HG03469 (cell line): ENCODE measurements at regions not wholly inside any gene's neighbourhood (a gene's known extent, or its start where the extent isn't known, plus 50 kb on each side); places are given as distances from the start of the nearest gene placed in this dataset.
"Not testable (repeated sequence)": the region's sequence is repeated elsewhere in the genome, so short reads cannot be mapped to it uniquely, and the experiment has no call there.

Experiments
- ATAC-seq: cut with Tn5 transposase; IDR thresholded peaks from one replicate; pipeline ENCODE4 v1.9.1; 2021; ENCODE audit warnings: mild to moderate bottlenecking, moderate library complexity, moderate number of reproducible peaks; ENCODE audit not compliant: unreplicated experiment

DNA sequence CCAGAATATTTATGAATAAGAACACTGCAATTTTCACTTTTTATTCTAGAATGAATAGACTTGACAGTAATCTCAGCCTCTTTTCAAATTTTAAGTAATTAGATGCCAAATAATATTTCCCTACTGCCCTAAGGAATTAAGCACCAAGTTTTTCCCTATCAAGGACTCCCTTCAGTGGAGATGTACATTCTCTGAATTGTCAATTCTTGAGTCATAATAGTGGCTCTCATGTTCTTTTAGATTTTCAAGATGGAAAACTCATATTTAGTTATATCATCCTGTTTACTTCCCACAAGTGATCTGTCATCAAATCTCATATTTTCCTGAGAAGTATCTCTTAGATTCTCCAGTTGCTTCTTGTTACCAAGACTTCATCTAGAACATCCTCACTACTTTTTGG lies 1248.9 kb upstream of the CHAC2 start:
- no peak for ATAC-seq

DNA sequence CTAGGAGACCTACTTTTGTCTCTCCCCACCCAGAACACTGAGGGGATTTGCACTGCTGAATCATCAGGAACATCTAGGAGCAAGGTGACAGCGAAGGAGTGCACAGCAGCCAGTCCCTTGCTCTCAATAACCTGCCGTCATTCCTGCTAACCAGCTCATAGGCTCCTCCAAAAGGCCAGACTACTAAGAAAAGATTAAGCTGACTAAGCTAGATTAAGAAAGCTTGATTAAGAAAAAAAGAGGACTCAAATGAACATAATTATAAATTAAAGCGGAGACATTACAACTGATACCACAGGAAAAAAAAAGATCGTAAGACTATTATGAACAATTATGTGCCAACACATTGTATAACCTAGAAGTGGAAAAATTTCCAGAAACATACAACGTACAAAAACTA lies 1254.8 kb upstream of the CHAC2 start:
- ATAC-seq, result no peak

DNA sequence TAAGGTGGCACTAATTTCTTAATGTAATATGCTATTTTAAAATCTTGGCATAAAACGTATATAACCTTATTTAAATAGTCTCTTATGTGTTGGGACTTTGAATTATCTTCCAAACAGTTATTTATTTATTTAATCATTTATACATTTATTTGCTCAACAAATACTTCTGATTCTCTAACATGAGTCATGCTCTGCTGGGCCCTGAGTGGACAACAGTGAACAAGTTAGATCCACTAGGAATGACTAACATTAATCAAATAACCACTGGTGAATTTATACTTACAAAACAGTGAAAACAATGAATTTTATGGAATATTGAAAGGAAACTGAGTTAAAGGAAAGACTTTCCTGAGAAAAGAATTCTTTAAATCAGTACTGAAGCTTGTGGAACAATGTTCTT lies 1257.2 kb upstream of the CHAC2 start:
- no peak for ATAC-seq

DNA sequence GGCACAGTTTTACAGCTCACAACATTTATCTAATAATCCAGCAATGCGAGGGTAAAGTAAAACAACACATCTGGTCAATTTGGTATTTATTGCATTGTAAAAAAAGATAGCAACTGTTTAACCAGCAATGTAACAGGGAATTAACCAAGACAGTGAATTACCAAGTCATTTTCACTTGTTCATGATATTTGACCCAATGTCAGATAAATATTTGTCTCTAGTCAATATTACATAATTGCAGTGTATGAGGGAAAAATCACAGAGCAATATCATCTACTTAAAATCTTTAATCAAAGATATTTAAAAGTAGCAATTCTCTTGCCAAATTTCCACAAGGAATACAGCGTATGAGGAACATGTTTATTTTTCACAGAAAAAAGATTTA lies 1265.1 kb upstream of the CHAC2 start:
- ATAC-seq, result no peak

DNA sequence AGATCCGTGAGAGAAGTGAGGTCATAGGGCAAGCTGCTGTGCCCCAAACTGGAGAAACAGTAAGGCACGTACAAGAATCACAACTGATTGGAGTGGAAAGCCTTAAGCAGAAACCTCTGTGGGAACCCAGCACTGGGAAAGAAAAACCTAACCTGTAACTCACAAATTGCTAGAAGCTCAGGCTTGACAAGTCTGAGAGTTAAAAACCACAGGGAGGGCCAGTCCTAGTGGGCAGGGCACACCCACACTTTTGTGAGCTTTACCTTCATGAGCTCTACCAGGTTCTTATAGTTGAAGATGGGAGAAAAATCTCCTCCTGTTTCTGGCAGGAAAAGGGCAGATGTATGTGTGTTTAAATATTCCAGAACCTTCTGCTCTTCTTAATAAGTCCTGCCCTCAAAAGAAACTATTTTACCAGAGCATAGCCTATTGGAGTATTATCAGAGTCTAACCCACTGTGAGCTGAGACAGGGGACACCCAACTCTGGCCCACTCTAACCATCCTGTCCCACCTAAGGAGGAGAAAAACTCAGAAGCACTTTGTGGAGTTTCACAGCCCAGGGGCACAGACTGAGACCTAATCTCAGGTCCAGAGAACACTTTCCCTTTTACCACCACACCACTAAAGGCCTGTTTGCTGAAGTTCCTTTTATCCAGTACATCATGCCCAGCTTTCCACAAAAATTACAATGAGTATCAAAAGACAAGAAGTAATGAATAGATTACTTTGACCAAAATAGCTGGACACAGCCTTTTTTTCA lies 1265.7 kb upstream of the CHAC2 start:
- ATAC-seq, result no peak

DNA sequence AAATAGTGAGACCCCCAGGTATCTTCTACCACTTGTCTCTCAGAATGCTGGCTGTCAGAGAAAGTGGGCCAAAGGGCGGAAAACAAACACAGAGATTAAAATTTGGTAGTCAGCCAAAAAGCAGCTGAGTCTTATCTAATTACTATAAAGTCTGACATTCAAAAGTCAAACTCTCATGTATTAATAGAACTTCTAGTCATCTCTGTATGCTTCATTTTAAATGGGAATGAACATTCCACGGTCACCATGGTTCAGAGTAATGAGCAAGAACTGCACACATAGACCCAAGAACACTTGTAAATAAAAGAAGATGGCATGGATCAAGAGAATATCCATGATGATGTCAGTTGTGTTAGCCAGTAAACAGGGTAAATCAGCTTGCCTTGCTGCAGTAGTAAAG lies 1267.0 kb upstream of the CHAC2 start:
- ATAC-seq, result no peak

DNA sequence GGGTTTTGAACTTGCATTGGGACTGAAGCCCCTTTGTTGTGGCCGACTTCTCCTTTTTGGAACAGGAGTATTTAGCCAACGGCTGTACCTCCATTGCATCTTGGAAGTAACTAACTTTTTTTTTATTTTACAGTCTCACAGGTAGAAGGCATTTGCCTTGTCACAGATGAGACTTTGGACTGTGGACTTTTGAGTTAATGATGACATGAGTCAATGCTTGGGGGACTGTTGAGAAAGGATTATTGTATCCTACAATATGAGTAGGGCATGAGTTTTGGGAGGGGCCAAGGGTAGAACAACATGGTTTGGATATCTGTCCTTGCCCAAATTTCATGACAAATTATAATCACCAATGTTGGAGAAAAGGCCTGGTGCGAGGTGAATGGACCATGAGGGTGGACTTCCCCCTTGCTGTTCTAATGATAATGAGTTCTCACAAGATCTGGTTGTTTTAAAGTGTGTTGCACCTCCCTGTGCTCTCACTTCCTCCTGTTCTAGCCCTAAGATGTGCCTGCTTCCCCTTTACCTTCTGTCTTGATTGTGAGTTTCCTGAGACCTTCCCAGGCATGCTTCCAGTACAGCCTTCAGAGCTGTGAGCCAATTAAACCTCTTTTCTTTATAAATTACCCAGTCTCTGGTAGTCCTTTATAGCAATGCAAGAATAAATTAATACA lies 1269.4 kb upstream of the CHAC2 start:
- no peak for ATAC-seq

DNA sequence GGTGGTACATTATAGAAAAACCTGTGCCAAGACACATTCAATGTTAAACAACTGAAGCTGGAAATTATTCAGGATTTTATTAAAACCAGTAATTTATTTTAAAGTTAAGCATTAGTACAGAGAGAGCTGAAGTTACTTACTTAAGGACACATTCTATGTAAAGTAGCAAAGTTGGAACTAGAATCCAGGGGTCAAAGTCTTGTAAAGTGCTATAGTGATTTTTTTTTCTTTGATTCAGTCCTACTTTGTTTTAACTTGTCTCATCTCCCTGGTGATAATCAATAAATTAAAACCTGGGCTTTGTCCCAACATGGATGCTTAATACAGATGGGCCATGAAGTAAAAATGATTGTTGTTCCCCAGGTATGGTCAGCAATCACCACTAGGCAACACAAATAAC lies 1271.8 kb upstream of the CHAC2 start:
- ATAC-seq, result no peak

DNA sequence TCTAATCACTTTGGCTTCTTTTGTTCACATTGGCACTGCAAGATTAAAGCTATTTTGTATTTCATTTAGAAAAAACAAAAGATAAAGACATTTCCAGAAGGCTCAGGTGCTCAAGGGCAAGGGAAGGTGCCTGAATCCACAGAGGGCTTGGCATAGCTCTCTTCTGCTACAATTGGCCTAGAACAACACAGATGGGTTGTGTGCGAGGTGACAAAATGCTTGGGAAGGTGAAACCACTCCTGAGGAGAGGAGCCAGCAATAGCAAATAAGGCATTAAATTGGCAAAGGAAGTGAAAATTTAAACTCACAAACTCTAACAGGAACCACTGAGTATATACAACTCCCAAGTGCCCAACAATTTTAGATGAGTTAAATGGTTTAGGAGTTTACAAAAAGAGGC lies 1290.4 kb upstream of the CHAC2 start:
- no peak for ATAC-seq

DNA sequence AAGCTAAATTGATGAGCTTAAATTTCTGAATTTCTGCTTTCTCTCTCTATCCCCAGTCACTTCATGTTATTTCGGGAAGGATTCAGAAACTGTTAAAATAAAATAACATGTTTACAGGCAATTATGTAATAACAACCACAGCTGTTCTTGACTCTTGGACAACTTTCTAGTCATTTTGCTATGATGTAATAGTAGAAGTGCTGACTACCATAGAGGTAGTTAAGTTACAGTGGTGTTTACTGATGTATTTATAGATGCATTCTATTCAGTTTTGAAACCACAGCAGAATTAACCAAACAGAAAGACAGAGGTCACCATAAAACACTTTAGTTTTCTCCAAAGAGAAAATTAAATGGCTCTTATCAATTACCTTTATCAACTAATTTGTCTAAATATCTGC lies 1292.0 kb upstream of the CHAC2 start:
- ATAC-seq, result no peak

DNA sequence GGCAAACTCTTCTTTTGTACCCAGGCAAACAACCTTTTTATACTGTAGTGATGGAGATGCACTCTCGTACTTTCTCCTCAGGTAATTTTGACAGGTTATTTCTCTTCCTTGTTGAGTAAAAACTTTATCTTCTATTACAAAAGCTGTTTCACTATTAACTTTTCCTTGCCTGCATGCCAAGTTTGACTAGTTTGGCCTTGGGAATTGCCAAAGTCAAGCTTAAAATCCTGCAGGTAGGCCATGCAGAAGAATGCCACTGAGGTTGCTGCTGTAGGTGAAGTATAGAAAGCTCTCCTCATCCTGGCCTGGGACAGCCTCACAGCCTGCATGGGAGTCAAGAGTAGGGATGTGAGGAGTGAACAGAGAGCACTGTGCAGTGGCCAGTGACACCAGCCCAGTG lies 1293.5 kb upstream of the CHAC2 start:
- ATAC-seq, result no peak

DNA sequence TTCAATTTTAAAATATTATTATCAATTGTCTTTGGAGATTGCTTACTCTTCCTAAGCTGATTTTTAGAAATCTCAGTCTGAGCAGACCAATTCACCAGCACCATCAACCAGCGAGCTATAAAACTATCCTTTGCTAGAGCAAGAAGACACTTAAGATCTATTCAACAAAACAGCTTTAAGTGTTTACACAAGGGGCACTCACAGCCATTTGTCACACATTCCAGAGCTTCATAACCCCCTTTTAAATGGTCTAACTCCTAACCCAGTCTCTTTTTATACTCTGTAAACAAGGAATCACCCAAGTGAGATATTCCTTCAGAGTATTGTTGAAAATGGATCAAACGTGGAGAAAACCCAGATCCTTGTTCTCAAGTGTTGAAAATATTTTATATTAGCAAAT lies 1294.1 kb upstream of the CHAC2 start:
- no peak for ATAC-seq

DNA sequence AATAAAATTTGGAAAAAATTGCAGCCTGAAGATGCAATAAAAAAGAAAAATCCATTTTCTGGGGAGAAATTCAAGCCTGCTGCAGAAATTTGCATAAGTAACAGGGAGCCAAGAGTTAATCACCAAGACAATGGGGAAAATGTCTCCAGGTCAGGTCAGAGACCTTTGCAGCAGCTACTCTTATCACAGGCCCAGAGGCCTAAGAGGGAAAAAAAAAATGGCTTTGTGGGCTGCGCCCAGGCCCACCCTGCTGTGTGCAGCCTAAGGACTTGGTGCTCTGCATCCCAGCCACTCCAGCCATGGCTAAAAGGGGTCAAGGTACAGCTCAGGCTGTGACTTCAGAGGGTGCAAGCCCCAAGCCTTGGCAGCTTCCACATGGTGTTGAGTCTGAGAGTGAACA lies 1297.1 kb upstream of the CHAC2 start:
- ATAC-seq, result not testable (repeated sequence)

DNA sequence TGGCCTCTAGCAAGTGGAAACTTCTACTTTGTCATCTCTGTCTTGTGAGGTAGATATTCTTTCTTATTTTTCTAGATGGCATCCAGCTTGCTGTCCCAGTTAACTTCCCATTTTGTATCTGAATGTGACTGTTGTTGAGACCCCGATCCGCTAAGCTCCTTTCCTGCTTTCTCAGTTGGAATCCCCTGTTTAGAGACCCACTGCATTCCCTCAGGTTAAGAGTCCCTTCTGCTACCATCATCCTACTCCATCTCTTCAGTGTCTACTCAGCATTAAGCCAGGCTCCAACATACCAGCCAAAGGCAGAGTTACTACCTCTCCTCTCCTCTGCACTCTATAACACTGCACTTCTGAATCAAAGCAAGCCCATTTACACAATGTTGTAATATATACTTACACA lies 1300.4 kb upstream of the CHAC2 start:
- ATAC-seq, result no peak

DNA sequence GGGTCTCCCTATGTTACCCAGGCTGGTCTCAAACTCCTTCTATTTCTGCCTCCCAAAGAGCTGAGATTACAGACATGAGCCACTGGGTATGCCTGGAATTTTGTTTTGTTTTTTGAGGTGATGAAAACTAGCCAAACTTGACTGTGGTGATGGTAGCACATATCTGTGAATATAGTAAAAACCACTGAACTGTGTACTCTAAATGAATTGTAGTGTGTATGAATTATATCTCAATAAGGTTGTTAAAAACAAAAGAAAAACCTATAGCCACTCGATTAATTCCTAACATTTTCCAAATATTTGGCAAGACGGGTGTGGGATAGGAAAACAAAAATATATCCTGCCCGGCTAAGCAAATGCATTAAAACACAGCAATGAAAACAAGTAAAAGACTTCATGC lies 1302.3 kb upstream of the CHAC2 start:
- ATAC-seq, result no peak

DNA sequence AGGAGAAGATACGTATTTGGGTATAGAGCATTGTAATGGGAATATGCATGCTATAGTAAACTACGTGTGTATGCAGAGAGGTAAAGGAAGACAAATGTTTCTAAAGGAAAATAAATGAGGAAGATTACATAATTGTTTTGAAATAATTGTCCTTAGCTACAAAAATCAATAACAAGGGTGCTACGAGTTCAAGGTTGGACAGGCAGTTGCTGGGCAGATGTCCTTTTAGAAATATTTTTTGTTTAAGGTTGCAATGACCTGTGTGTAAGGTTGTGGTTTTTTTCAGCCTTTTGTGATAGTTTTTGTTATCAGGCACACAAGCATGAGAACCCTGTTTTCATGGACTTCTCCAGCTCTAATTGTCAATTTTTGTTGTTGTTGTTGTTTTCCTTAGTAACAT lies 1304.1 kb upstream of the CHAC2 start:
- no peak for ATAC-seq

DNA sequence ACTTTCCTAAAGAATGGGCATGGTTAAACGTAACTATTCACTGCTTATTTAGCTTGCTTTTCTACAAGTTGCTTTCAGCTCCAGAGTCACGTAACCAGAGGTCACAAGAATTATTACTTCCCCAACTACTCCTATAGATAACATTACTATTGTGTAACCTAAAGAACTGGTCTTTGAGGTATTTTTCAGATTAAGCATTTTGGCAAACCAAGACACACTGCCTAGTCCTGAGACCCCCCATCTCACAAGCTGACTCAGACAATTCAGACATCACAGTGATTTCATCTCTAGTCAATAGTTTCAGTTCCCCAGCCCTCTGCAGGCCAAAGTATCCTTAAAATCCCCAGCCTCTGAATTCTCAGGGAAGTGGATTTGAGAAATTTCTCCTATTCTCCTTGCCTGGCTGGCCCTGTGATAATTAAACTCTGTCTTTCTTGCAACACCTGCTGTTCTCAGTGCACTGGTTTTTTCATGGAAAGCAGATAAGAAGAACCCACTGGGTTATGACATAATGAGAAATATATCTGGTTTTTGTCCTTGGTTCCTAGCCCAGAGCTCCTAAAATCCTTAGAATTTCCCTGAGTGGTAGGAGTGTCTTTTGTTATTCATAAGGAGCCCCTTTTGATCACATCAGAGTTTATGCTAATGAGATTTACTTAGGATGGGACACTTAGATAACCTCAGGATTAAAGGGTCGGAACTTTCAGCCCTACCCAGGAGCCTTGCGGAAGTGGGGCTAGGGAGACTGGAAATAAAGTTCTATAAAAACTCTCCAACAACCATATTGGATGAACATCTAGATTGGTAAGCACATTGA lies 1310.8 kb upstream of the CHAC2 start:
- no peak for ATAC-seq

DNA sequence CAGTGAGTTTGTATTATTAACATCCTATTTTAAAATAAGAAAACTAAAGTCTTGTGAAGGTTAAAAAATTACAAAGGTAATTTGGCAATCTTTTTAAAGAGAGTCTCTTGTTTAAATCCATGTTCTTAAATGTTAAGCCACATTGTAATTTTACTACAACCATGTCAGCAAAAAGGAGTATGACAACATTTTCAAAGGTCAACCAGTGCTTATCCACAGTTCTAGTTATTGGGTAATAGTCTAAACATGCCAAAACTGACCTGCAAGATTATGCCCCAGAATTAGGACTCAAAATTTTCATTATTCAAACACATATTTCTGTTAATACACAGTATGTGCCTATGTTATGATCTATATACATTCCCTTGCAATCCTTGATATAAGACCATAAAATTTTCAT lies 1312.6 kb upstream of the CHAC2 start:
- no peak for ATAC-seq

DNA sequence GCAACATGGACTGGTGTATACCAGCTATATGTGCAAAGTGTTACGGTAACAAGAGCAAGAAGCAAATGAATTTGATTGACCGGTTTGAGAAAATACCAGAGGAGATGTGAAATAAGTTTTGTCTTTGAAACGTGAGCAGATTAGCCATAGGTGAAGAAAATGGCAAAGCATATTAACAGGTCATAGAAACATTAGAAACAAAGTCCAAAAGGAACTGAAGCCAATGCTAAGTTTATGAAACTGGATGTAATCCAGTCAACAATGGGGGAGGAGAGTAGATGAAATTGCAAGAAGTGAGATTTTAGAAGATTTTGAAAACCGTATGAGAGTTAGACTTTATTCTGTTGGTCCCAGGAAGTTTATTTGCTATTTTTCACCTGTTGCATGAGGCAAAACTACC lies 1315.4 kb upstream of the CHAC2 start:
- ATAC-seq, result no peak

DNA sequence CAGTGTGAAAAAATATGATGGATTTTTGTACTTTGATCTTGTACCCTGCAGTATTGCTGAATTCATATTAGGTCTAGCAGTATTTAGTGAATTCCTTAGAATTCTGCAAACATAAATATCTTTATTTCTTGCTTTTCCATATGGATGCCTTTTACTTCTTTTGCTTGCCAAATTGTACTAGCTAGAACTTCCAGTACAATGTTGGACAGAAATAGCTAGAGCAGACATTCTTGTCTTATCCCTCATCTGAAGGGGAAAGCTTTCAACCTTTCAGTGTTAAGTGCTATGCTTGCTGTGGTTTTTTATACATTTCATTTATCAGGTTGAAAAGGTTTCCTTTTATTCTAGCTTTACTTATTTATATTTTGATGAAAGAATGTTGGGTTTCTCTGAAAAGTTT lies 1321.9 kb upstream of the CHAC2 start:
- no peak for ATAC-seq

DNA sequence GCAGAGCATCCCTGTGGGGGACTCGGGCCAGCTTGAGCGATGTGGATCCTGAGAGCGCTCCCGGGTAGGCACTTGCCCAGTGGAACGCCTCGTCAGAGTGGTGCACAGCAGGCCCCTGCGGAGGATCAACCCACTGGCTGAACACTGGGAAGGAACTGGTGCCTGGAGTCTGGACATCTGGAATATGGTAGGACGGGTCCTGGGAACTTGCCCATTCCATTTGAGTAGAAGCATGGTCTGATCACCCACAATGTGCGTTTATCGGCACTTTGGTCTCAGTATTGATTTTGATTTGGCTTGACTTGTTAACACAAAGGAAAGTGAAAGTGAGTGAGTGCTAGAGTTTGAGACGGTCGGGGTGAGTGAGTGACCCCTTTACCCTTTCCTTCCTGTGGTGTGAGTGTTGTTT lies 1336.2 kb upstream of the CHAC2 start:
- no peak for ATAC-seq

DNA sequence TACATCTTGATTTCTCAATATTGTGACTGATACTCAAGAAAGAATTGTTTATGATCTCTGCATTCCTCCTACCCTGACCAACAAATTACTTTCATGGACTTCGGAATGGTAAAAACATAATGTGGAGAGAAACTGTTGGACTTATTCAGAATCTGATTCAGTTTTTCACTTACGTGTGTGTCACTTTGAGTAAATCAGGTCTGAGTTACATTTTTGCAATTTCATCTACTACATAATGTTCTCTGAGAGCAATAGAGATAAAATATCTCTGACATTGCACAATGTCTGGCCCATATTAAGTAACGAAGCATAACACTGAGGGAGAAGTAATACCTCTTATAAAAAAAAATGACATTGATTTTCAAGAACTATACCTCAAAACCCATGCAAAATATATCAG lies 1337.9 kb upstream of the CHAC2 start:
- ATAC-seq, result no peak
